ENCODE measurements at regions not wholly inside any gene's neighbourhood (a gene's known extent, or its start where the extent isn't known, plus 50 kb on each side); places are given as distances from the start of the nearest gene placed in this dataset.
"Not testable (repeated sequence)": the region's sequence is repeated elsewhere in the genome, so short reads cannot be mapped to it uniquely, and the experiment has no call there.

DNA sequence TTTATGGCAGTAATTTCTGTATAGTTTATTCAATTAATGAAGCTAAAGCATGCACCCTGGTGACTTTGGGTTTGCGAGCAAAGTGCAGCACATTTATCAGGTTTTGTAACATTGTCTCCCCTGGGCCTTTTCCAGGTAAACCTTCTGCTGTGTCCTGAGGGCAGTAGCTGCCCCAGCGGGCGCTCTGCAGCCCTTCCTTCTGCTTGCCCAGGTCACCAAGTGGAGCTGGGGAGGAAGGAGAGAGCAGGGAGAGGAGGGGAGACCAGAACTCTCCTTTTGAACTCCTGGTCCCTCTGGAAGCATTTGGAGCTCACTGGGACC is 145.6 kb downstream of the DLL1 start:
- H3K27me3 ChIP-seq, result no peaks in the 10 kb centered on the region
- DNase-seq (ENCODE audit: low spot score), result no peak
- no peak overlapping the region for H3K27ac ChIP-seq
- TF ChIP-seq, protein P1, sequence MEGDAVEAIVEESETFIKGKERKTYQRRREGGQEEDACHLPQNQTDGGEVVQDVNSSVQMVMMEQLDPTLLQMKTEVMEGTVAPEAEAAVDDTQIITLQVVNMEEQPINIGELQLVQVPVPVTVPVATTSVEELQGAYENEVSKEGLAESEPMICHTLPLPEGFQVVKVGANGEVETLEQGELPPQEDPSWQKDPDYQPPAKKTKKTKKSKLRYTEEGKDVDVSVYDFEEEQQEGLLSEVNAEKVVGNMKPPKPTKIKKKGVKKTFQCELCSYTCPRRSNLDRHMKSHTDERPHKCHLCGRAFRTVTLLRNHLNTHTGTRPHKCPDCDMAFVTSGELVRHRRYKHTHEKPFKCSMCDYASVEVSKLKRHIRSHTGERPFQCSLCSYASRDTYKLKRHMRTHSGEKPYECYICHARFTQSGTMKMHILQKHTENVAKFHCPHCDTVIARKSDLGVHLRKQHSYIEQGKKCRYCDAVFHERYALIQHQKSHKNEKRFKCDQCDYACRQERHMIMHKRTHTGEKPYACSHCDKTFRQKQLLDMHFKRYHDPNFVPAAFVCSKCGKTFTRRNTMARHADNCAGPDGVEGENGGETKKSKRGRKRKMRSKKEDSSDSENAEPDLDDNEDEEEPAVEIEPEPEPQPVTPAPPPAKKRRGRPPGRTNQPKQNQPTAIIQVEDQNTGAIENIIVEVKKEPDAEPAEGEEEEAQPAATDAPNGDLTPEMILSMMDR (IDR thresholded peaks at IDR 0.05), result no peak
- peaks cover 0 to 9% of the 10 kb centered on the region in 2 donors for H3K9me3 ChIP-seq
- no peak overlapping the region for H3K4me3 ChIP-seq
- H3K36me3 ChIP-seq, result no peaks in the 10 kb centered on the region
- peaks cover 0 to 17% of the 10 kb centered on the region in 2 donors for H3K4me1 ChIP-seq

DNA sequence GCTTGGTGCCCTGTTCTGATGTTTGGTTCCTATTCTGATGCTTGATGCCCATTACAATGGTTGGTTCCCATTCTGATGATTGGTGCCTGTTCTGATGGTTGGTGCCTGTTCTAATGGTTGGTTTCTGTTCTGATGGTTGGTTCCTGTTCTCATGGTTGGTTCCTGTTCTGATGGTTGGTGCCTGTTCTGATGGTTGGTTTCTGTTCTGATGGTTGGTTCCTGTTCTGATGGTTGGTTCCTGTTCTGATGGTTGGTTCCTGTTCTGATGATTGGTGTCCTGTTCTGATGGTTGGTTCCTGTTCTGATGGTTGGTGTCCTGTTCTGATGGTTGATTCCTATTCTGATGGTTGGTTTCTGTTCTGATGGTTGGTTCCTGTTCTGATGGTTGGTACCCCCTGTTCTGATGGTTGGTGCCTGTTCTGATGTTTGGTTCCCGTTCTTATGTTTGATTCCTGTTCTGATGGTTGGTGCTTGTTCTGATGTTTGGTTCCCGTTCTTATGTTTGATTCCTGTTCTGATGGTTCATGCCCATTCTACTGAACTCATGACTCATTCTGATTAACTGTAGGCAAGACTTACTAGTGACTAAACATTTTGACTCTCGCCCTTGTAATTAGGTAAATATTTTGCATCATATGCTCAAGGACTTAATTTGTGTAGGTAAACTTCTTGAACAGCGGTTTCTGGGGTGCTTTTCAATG is 146.2 kb downstream of the DLL1 start:
- H3K36me3 ChIP-seq, result no peaks in the 10 kb centered on the region
- H3K4me3 ChIP-seq, result no peak overlapping the region
- H3K27ac ChIP-seq, result no peak overlapping the region
- H3K4me1 ChIP-seq, result peaks cover 0 to 17% of the 10 kb centered on the region in 2 donors
- DNase-seq (ENCODE audit: low spot score), result no peak
- no peaks in the 10 kb centered on the region for H3K27me3 ChIP-seq
- H3K9me3 ChIP-seq, result peaks cover 0 to 9% of the 10 kb centered on the region in 2 donors
- TF ChIP-seq, protein P1 (IDR thresholded peaks at IDR 0.05), result no peak

DNA sequence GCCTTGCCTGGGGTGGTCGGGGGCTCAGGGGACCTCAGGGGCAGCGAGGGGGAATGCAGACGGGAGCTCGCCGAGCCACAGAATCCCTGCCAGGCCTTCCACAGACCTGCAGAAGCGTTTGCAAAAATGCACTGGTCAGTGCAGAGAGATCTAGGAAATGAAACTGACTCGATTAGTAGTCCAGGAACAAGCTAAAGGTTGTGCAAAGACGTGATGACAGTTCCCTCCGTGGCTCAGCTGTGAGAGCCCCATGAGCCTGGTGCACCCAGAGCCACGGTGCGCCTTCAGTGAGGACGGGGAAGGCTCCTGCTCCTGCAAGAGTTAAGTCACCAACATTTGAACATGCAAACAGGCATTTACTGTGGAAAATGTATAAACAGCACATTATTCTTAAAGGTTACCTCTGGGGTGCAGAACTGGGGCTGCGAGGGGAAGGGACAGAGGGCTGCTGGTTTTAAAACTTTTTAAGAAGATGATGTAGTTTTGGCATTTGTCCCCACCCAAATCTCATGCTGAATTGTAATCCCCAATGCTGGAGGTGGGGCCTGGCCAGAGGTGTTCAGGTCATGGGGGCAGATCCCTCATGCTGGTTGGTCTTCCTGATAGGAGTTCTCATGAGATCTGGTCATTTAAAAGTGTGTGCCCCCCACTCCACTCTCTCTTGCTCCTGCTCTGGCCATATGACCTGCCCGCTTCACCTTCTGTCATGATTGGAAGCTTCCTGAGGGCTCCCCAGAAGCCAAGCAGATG is 147.3 kb downstream of the DLL1 start:
- no peak for DNase-seq (ENCODE audit: low spot score)
- Histone ChIP-seq H3K36me3 (no peaks in the 10 kb centered on the region), H3K4me3 (no peak overlapping the region), H3K27ac (no peak overlapping the region), H3K9me3 (peaks cover 0 to 9% of the 10 kb centered on the region in 2 donors), H3K4me1 (peaks cover 0 to 17% of the 10 kb centered on the region in 2 donors), H3K27me3 (no peaks in the 10 kb centered on the region)
- TF ChIP-seq, protein P1 (IDR thresholded peaks at IDR 0.05), result no peak

DNA sequence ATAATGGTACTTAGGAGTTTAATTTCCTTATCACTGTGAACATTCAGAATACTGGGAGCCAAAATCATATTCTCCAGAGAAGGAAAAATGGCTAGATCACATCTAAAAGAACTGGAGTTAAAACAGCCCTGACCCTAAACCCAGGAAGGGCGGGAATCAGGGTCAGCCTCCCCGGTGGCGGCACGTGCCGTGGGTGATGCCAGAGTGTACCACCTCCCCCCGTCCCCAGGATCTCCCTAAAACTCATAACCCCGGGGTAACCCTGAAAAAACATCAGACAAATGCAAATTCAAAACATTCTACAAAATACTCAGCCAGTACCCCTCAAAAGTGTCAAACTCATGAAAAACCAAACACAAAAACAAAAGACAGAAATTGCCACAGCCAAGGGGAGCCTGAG is 148.3 kb downstream of the DLL1 start:
- Histone ChIP-seq H3K9me3 (peaks cover 0 to 9% of the 10 kb centered on the region in 2 donors), H3K36me3 (no peaks in the 10 kb centered on the region), H3K4me1 (peaks cover 0 to 15% of the 10 kb centered on the region in 2 donors), H3K4me3 (no peak overlapping the region), H3K27me3 (no peaks in the 10 kb centered on the region), H3K27ac (no peak overlapping the region)
- TF ChIP-seq, protein P1 (IDR thresholded peaks at IDR 0.05), result no peak
- DNase-seq (ENCODE audit: low spot score), result no peak

DNA sequence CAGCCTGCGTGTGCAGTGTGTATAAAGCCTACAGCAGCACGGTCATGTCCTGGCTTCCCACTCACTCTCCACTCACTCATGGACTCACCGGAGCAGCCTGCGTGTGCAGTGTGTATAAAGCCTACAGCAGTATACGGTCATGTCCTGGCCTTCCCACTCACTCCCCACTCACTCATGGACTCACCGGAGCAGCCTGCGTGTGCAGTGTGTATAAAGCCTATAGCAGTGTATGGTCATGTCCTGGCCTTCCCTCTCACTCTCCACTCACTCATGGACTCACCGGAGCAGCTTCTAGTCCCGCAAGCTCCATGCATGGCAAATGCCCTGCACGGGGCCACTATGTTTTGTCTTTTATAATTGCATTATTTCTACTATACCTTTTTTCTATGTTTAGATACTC is 149.8 kb downstream of the DLL1 start:
- not testable (repeated sequence) for H3K27me3 ChIP-seq; H3K27ac ChIP-seq; H3K4me3 ChIP-seq; DNase-seq (ENCODE audit: low spot score); H3K36me3 ChIP-seq; H3K9me3 ChIP-seq
- peaks cover 0 to 15% of the 10 kb centered on the region in 2 donors for H3K4me1 ChIP-seq

DNA sequence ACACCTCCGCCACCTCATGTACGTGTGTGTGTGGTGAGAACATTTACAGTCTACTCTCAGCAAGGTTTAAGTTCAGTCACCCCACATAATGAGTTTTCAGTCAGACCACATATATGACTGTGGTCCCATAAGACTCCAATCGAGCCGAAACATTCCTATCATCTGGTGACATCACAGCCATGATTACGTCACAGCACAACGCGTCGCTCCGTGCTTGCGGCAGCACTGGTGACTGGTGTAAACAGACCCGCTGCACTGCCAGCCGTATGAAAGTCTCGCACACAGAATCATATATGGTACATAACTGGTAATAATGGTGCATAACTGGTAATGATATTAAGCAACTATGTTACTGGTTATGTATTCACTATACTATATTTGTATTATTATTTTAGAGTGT is 150.7 kb downstream of the DLL1 start:
- Histone ChIP-seq H3K4me3 (no peak overlapping the region), H3K9me3 (peaks cover 0 to 9% of the 10 kb centered on the region in 2 donors), H3K27ac (no peak overlapping the region), H3K4me1 (peaks cover 0 to 15% of the 10 kb centered on the region in 2 donors), H3K27me3 (no peaks in the 10 kb centered on the region), H3K36me3 (no peaks in the 10 kb centered on the region)
- TF ChIP-seq, protein P1 (IDR thresholded peaks at IDR 0.05), result no peak
- DNase-seq (ENCODE audit: low spot score), result no peak
